ENCODE measurements at regions not wholly inside any gene's neighbourhood (a gene's known extent, or its start where the extent isn't known, plus 50 kb on each side); places are given as distances from the start of the nearest gene placed in this dataset.

DNA sequence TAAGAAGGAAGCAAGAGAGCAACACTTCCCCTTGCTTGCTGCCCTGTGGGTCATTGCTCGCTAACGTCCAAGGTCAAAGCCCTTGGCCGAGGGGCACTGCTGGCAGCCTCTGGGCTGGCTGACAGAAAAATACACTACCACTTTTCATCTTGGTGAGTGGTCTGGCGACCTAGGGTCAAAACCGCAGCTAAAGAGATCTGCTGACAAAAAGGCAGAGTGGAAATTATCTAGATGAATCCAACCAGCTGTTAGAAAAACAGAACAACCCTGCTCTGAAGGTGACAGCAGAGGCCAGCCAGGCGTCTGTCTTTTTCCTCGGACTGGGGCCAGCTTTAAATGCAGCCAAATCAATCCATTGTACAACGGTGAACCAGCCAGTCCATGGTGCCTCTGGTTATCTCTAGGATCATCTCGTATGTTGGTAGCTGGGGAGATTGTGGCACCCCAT lies 92.6 kb downstream of the CD8B2 start:
- TF ChIP-seq, protein P1, sequence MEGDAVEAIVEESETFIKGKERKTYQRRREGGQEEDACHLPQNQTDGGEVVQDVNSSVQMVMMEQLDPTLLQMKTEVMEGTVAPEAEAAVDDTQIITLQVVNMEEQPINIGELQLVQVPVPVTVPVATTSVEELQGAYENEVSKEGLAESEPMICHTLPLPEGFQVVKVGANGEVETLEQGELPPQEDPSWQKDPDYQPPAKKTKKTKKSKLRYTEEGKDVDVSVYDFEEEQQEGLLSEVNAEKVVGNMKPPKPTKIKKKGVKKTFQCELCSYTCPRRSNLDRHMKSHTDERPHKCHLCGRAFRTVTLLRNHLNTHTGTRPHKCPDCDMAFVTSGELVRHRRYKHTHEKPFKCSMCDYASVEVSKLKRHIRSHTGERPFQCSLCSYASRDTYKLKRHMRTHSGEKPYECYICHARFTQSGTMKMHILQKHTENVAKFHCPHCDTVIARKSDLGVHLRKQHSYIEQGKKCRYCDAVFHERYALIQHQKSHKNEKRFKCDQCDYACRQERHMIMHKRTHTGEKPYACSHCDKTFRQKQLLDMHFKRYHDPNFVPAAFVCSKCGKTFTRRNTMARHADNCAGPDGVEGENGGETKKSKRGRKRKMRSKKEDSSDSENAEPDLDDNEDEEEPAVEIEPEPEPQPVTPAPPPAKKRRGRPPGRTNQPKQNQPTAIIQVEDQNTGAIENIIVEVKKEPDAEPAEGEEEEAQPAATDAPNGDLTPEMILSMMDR (IDR thresholded peaks at IDR 0.05) = no peak
- TF ChIP-seq POLR2A (IDR thresholded peaks at IDR 0.05) (no peak), EP300 (IDR thresholded peaks at IDR 0.05) (no peak)
